H9 (cell line): ENCODE measurements at regions not wholly inside any gene's neighbourhood (a gene's known extent, or its start where the extent isn't known, plus 50 kb on each side); places are given as distances from the start of the nearest gene placed in this dataset.

ENCODE experiments used
- DNase-seq: peaks from one replicate; pipeline ENCODE4 v3.0.0-alpha.2; 2017
- H2AFZ ChIP-seq: one replicate; pipeline ENCODE4 v1.6.1; 2013; ENCODE audit warnings: mild to moderate bottlenecking, low read length, control low read depth, moderate library complexity
- H2AK5ac ChIP-seq: 2 replicates; pipeline ENCODE4 v1.6.1; 2013; ENCODE audit warnings: low read length, control low read depth, mixed read lengths; ENCODE audit not compliant: insufficient read length
- H2BK120ac ChIP-seq: one replicate; pipeline ENCODE4 v1.6.1; 2013; ENCODE audit warnings: low read depth, mild to moderate bottlenecking, low read length, control low read depth, inconsistent platforms; ENCODE audit not compliant: poor library complexity, severe bottlenecking
- H2BK12ac ChIP-seq: 2 replicates; pipeline ENCODE4 v1.6.1; 2013; ENCODE audit warnings: low read length, control low read depth, mixed read lengths, low read depth; ENCODE audit not compliant: insufficient read length
- H2BK15ac ChIP-seq: 2 replicates; pipeline ENCODE4 v1.6.1; 2013; ENCODE audit warnings: low read depth, low read length, control low read depth
- H2BK20ac ChIP-seq: one replicate; pipeline ENCODE4 v1.6.1; 2013; ENCODE audit warnings: low read depth, mild to moderate bottlenecking, low read length, control low read depth, inconsistent platforms; ENCODE audit not compliant: poor library complexity, severe bottlenecking
- H2BK5ac ChIP-seq: 2 replicates; pipeline ENCODE4 v1.6.1; 2013; ENCODE audit warnings: low read length, control low read depth, mixed read lengths; ENCODE audit not compliant: insufficient read length
- H3K14ac ChIP-seq: 2 replicates; pipeline ENCODE4 v1.6.1; 2013; ENCODE audit warnings: low read length, control low read depth; ENCODE audit not compliant: insufficient read depth
- H3K18ac ChIP-seq: 2 replicates; pipeline ENCODE4 v1.6.1; 2013; ENCODE audit warnings: low read depth, mild to moderate bottlenecking, mixed read lengths, low read length, control low read depth; ENCODE audit not compliant: insufficient read length
- H3K23ac ChIP-seq: 2 replicates; pipeline ENCODE4 v1.6.1; 2013; ENCODE audit warnings: low read length, control low read depth, mixed read lengths, low read depth; ENCODE audit not compliant: insufficient read length
- H3K23me2 ChIP-seq: 2 replicates; pipeline ENCODE4 v1.6.1; 2013; ENCODE audit warnings: low read depth, mild to moderate bottlenecking, mixed read lengths, low read length, control low read depth; ENCODE audit not compliant: insufficient read length, poor library complexity, severe bottlenecking
- H3K27ac ChIP-seq: 2 replicates; pipeline ENCODE4 v1.5.1; 2013; ENCODE audit warnings: low read length, control low read depth, mixed read lengths, low read depth; ENCODE audit not compliant: insufficient read length
- H3K27me3 ChIP-seq: 2 replicates; pipeline ENCODE4 v1.6.1; 2013; ENCODE audit warnings: low read length, control low read depth, inconsistent platforms; ENCODE audit not compliant: insufficient read depth
- H3K4ac ChIP-seq: 2 replicates; pipeline ENCODE4 v1.6.1; 2013; ENCODE audit warnings: low read depth, mild to moderate bottlenecking, control low read depth, inconsistent platforms, low read length, moderate library complexity
- H3K4me1 ChIP-seq: 2 replicates; pipeline ENCODE4 v1.6.1; 2013; ENCODE audit warnings: low read length, control low read depth, inconsistent platforms; ENCODE audit not compliant: insufficient read depth
- H3K4me2 ChIP-seq: 2 replicates; pipeline ENCODE4 v1.6.1; 2013; ENCODE audit warnings: low read length, control low read depth, mixed read lengths; ENCODE audit not compliant: insufficient read length, insufficient read depth
- H3K56ac ChIP-seq: 2 replicates; pipeline ENCODE4 v1.6.1; 2013; ENCODE audit warnings: low read depth, mild to moderate bottlenecking, mixed read lengths, low read length, control low read depth; ENCODE audit not compliant: insufficient read length
- H3K79me1 ChIP-seq: 2 replicates; pipeline ENCODE4 v1.6.1; 2013; ENCODE audit warnings: low read depth, mild to moderate bottlenecking, moderate library complexity, low read length, control low read depth, inconsistent platforms; ENCODE audit not compliant: insufficient read depth, poor library complexity, severe bottlenecking
- H3K79me2 ChIP-seq: 2 replicates; pipeline ENCODE4 v1.6.1; 2013; ENCODE audit warnings: low read length, control low read depth, inconsistent platforms; ENCODE audit not compliant: insufficient read depth
- H3K9ac ChIP-seq: 2 replicates; pipeline ENCODE4 v1.6.1; 2013; ENCODE audit warnings: low read length, control low read depth, mixed read lengths; ENCODE audit not compliant: insufficient read length; ENCODE audit errors: extremely low read depth
- H3K9me3 ChIP-seq: one replicate; pipeline ENCODE4 v1.6.1; 2013; ENCODE audit warnings: low read depth, low read length, inconsistent platforms; ENCODE audit not compliant: control insufficient read depth
- H3T11ph ChIP-seq: one replicate; pipeline ENCODE4 v1.6.1; 2013; ENCODE audit warnings: mild to moderate bottlenecking, low read length, control low read depth, inconsistent platforms
- H4K20me1 ChIP-seq: one replicate; pipeline ENCODE4 v1.6.1; 2013; ENCODE audit not compliant: control insufficient read depth, insufficient read length, insufficient read depth
- H4K5ac ChIP-seq: 2 replicates; pipeline ENCODE4 v1.6.1; 2013; ENCODE audit warnings: low read depth, mild to moderate bottlenecking, mixed read lengths, low read length, control low read depth; ENCODE audit not compliant: insufficient read length
- H4K8ac ChIP-seq: replicated peaks from 2 replicates; pipeline ENCODE4 v1.6.1; 2013; ENCODE audit warnings: low read length, control low read depth, mixed read lengths, low read depth; ENCODE audit not compliant: insufficient read length
- H4K91ac ChIP-seq: 2 replicates; pipeline ENCODE4 v1.6.1; 2013; ENCODE audit warnings: low read depth, mild to moderate bottlenecking, moderate library complexity, mixed read lengths, low read length, control low read depth; ENCODE audit not compliant: insufficient read length
- H3K27ac Mint-ChIP-seq, 3 experiments: 2 replicates in 2 of 3; 3 replicates in 1 of 3; pipeline ENCODE4 v1.8.0; 2020 to 2021; ENCODE audit warnings: mixed read lengths in 3 of 3, mild to moderate bottlenecking in 1 of 3, moderate library complexity in 1 of 3
- H3K27me3 Mint-ChIP-seq: 2 replicates; pipeline ENCODE4 v1.8.0; 2021; ENCODE audit warnings: low read depth, mild to moderate bottlenecking, moderate library complexity, mixed read lengths
- H3K36me3 Mint-ChIP-seq, 3 experiments: 2 replicates in 2 of 3; 3 replicates in 1 of 3; pipeline ENCODE4 v1.8.0; 2020 to 2021; ENCODE audit warnings: low read depth in 3 of 3, mixed read lengths in 3 of 3; ENCODE audit not compliant: insufficient read depth in 1 of 3
- H3K4me1 Mint-ChIP-seq, 2 experiments: 2 replicates each; pipeline ENCODE4 v1.8.0; 2020; ENCODE audit warnings: mixed read lengths in 2 of 2
- H3K4me3 Mint-ChIP-seq, 2 experiments: 2 replicates in 1 of 2; 3 replicates in 1 of 2; pipeline ENCODE4 v1.8.0; 2020 to 2021; ENCODE audit warnings: mild to moderate bottlenecking in 2 of 2, mixed read lengths in 2 of 2, moderate library complexity in 1 of 2
- H3K9me3 Mint-ChIP-seq, 2 experiments: 2 replicates in 1 of 2; 3 replicates in 1 of 2; pipeline ENCODE4 v1.8.0; 2020; ENCODE audit warnings: mild to moderate bottlenecking in 2 of 2, mixed read lengths in 2 of 2, moderate library complexity in 1 of 2
- CTCF ChIP-seq: fragments of 200-600 bp; sonication (generic); conservative IDR thresholded peaks from 3 replicates; pipeline ENCODE4 v1.8.0; 2021; ENCODE audit warnings: antibody characterized with exemption, mild to moderate bottlenecking
- WGBS: extraction: QIAGEN DNeasy Blood & Tissue Kit; methylation state at CpG from one replicate; pipeline ENCODE4 v1.1.7; 2013; ENCODE audit warnings: missing lambda C conversion rate, low lambda C conversion rate, mixed read lengths; ENCODE audit not compliant: insufficient read length; ENCODE audit errors: extremely low coverage; 5-methylcytosine and 5-hydroxymethylcytosine counted together

- Histone ChIP-seq H3K23me2 (no peaks in the 10 kb centered on the region), H3K56ac (no peak overlapping the region), H3K79me2 (no peaks in the 10 kb centered on the region), H3K4me1 (no peaks in the 10 kb centered on the region), H3K14ac (no peak overlapping the region), H3K18ac (no peak overlapping the region), H2BK5ac (no peak overlapping the region), H4K5ac (no peak overlapping the region), H2BK15ac (no peak overlapping the region), H3K4ac (no peak overlapping the region), H3K4me2 (no peak overlapping the region), H3K27ac (no peak overlapping the region), H2AFZ (no peak overlapping the region), H2BK120ac (no peak overlapping the region), H3K9me3 (no peaks in the 10 kb centered on the region), H2BK12ac (no peak overlapping the region), H3K79me1 (no peaks in the 10 kb centered on the region), H3K23ac (no peak overlapping the region), H3T11ph (no peak overlapping the region), H2BK20ac (no peak overlapping the region), H4K20me1 (no peaks in the 10 kb centered on the region), H3K9ac (no peak overlapping the region), H3K27me3 (no peaks in the 10 kb centered on the region), H4K8ac (no peak overlapping the region), H2AK5ac (no peak overlapping the region), H4K91ac (no peak overlapping the region)
- H3K36me3 Mint-ChIP-seq: no peaks in the 10 kb centered on the region
- no peaks in the 10 kb centered on the region for H3K27me3 Mint-ChIP-seq
- no peak for DNase-seq
- WGBS: no CpG with 5 or more reads among the region's 3 CpGs
- no peak overlapping the region for H3K27ac Mint-ChIP-seq
- no peak for TF ChIP-seq CTCF
- H3K9me3 Mint-ChIP-seq: peaks cover 0 to 3% of the 10 kb centered on the region in 2 experiments; a peak in 1 of 5 replicates
- H3K4me1 Mint-ChIP-seq: no peaks in the 10 kb centered on the region
- H3K4me3 Mint-ChIP-seq: no peak overlapping the region
These were observed 95.8 kb upstream of the RAP1B start for GRCh38 chr12:68514807-68515411.
